KG1 (cell line): ENCODE measurements at regions not wholly inside any gene's neighbourhood (a gene's known extent, or its start where the extent isn't known, plus 50 kb on each side); places are given as distances from the start of the nearest gene placed in this dataset.

Experiments
- DNase-seq: peaks from one replicate; lab custom pipeline; 2025; lab: John Stamatoyannopoulos, UW

DNA sequence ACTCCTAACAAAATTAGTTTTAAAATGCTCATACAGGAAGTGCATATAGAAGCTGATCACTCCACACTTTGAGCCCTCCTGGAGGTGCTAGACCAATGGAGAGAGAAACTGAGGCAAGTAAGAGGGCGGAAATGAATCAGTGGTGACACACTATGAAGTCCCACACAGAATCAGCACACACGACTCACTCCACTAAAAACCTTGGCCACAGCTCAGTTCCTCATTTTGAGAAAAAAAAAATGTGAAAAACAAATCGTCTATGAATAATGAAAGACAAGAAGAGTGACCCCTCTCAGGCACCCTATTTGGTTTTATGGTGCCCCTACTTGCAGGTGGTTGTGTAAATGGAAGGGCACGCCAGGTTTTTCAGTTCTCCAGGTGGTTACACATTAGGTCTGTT, 675.1 kb upstream of the BRINP3 start:
- DNase-seq = no peak

DNA sequence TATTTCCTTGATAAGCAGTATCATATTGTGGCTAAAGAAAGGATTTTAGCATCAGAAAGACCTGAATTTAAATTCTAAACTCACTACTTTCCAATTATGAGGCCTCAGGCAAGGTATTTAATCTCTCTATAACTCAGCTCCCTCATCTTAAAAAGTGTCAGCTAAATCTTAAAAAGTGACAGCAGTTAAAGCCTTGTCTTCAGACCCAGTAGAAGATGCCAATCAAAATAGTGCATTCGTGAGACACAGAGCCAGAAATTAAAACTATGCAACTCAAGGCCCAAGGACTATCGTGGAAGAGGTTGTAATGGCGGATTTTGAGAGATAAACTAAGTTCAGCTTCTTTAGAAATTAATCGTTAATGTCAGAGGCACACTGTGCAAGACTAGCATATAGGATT, 677.5 kb upstream of the BRINP3 start:
- no peak for DNase-seq

DNA sequence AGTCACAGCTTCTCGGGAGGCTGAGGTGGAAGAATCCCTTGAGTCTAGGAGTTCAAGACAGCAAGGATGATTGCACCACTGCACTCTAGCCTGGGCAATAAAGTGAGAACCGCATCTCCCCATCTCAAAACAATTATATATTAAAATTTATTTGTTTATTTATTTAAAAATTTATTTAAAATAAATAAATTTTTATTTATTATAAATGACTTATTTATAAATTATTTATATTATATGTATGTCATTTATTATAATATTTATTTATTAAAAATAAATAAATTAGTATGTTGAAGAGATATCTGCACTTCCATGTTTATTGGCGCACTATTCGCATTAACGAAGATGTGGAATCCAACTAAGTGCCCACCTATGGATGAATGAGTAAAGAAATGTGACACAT, 683.2 kb upstream of the BRINP3 start:
- DNase-seq = no peak

DNA sequence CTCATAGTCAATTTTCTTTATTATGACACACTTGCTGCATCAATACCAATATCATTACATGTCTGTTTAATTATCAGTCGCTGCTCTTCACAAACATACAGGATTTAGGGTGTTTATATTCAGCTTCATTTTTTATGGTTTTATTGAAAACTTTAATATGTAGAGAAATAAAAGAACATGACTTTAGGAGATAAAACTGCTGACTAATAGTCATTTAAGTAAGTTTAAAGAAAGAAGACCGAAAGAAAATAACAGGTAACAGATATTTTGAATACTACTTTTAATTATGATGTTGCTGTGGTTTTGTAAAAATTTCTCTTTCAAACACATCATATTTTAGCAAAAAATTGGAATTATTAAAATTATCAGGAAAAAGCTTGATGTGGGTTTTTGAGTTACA, 685.1 kb upstream of the BRINP3 start:
- DNase-seq = no peak

DNA sequence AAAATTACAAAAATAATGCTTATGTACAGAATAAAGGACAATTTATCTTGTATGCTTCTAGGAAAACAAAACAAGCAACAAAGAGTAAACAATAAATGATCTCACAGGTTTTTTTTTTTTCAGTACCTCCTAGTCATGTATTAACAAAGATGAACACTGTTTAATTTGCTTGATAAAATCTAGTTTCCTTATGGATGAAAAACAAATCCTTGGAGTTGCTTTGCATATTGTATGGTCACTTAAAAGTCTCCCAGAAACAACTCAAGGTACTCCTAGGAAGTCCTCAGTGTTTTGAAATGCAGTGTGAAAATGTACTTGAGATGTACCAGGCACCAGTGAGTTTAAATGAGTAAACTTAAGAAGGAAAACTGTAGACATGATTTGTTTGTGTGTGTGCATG, 686.0 kb upstream of the BRINP3 start:
- DNase-seq = no peak

DNA sequence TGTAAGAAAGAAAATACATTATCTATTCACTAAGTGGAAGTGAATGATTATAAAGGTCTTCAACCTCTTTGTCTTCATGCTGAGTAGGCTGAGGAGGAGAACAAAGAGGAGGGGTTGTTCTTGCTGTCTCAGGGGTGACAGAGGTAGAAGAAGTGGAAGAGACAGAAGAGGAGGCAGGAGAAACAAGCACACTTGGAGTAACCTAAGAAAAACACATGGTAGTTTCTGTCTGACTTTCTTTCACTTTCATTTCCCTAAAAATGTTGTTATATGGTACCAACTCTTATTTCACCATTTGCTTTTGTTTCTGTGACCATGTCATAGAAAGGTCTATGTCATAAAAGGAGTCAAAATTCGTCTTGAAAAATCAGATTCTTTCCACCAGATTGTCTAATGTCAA, 696.6 kb upstream of the BRINP3 start:
- no peak for DNase-seq

DNA sequence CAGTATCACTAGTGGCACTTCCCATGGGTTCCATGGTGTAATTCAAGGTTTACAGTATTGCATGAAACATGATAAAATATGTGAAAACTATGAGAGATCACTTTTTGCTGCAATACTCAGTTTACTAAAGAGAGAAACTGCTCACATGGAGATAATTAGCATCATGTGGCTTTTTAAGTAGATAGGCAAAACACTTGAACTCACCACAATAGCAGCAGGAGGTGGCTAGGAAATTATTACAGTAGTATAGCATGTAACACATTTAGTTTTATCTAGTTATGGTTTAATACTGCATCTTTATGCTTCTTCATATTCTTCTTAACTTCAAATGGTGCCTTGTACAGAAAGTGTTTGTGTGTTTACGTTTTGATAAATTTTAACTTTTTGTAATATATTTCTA, 698.5 kb upstream of the BRINP3 start:
- DNase-seq = no peak

DNA sequence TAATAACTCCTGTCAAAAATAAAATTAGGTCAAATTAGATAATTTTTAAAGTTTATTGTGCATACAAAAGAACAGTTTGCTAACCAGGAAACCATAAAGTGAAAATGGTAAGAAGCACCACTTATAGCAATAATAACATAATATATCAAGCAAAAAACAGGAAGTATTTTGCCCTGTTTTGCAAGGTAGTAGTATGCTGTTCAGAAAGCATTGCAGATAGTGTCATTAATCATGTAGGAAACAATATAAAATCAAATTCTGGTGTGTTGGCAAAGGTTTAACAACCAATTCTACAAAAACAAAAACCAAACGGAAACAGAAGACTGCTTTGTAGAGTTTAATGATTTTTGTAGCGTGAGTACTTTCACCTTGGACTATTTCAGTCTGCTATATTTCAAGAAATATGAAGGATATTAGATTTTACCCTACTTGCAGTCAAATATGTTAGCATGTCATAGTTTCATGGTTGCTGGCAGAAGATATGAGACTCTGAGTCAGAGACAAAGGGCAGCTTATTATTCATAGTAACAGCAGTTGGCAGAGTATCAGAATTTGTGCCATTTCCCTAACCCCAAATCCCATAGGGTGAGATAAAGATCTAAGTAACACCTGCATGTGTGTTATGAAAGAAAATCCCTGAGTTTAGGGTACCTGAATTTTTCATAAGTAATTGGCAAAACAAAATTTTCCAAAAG, 729.0 kb upstream of the BRINP3 start:
- DNase-seq = no peak

DNA sequence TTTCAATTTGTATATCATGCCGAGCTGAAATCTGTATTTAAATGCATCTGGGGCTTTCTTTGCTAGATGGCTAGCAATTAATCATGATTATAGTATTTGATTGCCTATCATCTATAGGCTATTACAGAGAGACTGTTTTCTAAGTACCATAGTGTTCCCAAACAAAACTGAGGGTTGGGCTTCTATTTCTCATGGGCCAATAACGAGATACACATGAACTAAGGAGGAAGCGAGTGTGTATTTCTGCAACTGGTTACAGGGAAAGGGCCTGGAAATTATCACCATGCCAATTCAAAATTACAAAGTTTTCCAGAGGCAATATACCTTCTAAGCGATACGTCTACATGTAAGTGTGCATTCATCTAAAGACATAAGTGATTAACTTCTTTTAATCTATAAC, 744.5 kb upstream of the BRINP3 start:
- no peak for DNase-seq

DNA sequence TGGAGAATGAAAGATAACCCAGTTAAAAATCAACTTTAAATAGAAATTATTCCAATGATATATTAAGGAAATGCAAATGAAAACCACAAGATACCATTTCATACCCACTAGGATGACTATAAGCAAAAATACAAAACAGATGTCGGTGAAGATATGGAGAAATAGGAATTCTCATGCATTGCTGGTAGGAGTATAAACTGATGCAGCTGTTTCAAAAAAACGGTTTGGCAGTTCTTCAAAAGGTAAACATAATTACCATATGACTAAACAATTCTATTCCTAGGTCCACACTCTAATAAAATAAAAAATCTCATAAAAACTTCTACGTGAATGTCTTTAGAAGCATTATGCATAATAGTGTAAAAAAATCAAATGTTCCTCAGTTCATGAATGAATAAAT, 763.3 kb upstream of the BRINP3 start:
- no peak for DNase-seq

DNA sequence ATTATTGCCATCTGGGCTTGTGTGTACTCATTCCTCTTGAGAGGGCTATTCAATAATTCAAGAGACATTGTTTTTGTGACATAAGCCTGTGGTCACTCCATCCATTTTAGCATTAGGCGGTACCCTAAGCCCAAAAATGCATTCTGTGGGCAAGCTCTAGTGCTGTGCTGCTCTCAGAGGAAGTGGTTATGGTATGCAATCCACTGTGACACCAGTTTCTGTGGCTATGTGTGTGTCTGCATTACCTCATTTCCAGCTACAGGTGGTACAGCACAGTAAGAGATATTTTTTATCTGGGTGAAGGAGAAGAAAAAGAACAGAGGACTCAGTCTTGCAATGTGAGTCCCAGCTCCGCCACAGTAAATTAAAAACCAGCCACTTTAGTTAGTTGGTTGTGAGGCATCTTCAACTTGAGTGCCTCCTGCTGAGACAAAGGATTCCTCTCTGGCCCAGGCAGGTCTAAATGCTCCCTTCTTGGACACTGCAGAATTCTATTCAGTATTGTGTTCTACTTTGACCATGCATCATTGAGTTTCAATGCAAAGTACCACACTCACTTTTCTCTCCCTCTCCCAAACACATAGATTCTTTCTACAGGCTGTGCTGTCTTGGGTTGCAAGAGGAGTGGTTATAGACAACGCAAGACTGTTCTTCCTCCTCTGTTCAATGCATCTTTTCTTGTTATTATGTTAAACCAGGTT, 777.8 kb upstream of the BRINP3 start:
- DNase-seq = no peak

DNA sequence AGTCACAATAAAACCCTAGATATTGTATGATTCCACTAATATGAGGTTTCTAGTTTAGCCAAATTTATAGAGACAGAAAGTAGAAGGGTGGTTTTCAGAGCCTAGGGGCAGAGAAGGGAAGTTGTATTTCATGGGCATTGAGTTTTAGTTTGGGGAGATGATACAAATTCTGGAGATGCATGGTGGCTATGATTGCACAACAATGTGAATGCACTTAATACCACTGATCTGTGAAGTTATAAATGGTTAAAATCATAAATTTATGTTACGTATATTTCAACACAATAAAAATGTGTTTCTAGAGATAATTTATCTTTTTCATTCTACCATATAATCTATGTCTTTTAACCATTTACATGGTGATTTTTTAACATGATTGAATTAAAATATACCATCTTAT, 779.3 kb upstream of the BRINP3 start:
- no peak for DNase-seq

DNA sequence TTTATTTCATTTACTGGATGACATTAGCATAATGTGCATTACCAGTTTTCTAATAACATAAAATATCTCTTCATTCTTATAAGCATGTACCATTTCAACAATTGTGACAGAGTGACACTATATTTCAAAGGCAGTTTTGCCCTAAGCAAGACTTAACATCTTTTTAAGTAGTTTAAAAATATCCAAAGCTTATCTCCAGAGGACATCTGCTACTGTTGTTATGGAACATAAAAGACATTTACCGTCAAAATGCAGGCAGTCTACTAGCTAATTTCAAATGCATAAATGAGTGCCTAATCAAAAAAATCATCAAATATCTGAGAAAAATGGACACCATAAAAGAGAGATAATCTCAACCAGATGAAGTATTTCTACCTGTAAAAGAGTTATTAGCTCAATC, 782.4 kb upstream of the BRINP3 start:
- no peak for DNase-seq

DNA sequence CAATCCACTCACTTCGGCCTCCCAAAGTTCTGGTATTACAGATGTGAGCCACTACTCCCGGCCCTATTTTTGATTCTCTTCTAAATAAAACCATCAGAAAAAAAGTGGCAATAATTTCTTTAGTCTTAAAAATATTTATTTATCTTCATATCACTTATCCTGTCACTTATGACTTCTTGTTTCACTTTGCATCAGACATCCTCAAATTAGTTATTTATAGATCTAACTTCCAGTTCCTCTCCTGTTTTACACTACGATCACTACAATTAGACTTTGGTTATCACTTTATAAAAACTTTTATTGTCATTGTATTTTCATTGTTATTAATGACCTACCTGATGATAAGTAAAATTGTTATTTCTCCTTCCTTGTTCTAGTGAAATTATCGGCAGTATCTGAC, 783.4 kb upstream of the BRINP3 start:
- no peak for DNase-seq

DNA sequence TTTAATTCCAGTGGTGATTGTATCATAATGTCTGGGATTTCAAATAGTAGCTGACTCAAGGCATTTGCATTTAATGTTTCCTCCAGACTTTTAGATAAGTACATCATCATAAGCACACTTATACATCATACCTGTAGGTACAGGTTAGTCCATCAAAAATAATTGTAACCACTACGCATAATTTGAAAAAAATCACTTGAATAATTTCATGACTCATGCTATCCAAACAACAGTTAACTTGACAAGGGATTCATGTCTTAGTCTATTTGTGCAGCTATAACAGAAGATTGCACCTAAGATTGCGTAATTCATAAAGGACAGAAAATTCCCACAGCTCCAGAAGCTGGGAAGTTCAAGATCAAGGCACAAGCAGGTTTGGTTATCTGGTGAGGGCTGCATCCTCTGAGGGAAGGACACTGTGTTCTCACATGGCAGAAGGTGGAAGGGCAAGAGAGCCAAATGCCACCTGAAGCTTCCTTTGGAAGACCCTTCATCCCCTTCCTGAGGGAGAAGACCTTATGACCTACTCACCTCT, 801.7 kb upstream of the BRINP3 start:
- DNase-seq = no peak

DNA sequence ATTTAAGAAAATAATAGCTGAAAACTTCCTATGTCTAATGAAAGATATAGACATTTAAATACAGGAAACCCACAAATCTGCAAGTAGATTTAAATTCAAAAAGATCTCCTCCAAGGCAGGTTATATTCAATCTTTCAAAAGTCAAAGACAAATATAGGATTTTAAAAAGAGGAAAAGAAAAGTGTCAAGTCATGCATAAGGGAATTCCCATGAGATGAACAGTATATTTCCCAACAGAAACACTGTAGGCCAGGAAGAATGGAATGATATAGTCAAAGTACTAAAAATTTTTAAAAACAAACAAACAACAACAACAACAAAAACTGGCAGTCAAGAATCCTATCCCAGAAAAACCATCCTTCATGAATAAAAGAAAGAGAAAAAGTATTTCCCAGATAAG, 806.5 kb upstream of the BRINP3 start:
- no peak for DNase-seq

DNA sequence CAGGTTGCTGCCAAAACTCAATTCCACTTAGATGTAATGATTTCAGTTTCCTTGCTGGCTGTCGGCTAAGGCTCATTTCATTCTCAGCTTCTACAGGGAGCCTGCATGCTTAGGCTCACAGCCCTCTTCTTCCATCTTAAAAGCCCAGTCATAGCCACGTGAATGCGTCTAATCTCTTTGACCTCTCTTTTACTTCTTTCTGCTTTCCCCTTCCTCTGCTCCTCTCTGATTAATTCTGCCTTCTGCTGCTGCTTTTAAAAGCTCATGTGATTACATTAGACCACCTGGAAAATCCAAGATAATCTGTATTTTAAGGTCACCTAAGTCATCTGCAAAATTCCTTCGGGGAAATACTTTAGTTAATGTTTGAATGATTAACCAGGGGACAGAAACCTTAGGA, 812.8 kb upstream of the BRINP3 start:
- no peak for DNase-seq

DNA sequence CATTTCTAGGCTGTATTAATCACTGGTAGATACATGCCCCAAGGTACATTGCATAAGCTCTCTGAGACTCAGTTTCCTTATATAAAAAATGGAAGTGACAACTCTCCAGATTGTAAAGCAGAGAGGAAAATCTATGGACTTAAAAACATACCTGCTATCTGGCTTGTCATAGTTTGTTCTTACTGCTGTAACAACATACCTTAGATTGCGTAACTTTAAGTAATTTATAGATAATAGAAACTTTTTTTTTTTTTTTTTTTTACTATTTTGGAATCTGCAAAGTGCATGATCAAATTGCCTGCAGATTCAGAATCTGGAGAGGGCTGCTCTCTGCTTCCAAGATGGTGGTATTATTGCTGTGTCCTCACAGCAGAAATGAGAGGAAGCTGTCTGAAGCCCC, 827.7 kb upstream of the BRINP3 start:
- DNase-seq = no peak

DNA sequence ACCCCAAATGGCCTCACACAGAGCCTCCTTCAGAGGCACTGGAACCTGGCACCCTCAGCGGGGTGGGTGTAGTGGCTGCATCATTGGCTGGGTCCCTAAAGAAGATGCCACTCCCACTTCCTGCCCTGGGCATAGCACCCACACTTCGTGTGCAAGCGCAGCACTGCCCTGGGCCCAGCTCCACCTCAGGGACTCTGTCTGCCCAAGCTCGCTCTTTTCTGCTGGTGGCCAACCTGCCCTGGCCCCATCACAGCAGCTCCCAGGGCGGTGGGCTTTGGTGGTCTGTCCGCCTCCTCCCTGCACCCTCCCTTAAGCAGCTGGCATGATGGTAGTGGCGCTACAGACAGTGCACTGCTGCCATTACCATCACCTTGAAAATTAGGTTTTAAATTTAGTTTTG, 829.3 kb upstream of the BRINP3 start:
- no peak for DNase-seq

DNA sequence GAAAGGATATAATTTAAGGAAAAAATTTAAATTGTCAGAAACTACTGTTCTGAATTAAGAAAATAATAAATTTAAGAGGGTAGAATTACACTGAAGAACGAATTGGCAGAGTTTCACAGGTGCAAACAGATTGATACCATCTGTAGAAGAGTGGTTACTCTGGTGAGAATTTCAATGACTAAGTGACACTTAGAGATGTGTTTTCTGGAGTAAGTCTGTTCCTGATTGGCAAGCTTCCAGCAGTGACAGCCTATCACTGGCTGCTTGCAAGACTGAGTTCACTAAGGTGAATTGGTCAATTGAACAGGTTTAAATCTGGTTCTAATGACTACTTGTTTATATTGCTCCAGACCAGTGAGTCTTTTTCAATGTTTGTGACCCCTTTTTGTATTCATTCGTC, 838.2 kb upstream of the RGS18 start:
- DNase-seq = no peak

DNA sequence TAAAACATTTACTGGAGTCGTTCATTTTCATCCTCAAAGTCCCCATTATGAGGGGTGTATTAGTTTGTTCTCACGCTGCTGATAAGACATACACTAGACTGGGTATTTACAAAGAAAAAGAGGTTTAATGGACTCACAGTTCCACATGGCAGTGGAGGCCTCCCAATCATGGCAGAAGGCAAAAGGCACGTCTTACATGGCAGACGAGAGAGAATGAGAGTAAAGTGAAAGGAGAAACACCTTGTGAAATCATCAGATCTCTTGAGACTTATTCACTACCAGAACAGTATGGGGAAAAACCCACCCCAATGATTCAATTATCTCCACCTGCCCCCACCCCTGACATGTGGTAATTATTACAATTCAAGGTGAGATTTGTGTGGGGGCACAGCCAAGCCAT, 830.4 kb upstream of the RGS18 start:
- no peak for DNase-seq

DNA sequence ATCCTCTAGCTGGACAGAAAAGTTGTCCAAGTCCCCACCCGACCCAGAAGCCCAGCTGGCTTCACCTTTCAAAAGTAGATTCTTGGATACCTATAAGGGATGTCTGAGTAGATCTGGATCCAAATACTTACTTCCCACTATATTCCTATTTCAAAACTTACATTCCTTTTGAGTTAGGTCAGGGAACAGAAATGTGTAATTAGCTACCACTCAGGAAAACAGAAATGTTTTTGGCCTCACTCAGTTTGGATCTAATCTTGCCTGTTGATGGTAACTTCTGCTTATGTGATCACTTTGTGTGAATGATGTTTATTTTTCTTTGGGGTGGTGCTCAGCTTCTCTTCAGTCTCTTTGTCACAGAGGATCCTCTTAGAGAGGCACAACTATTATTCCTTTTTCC, 814.4 kb upstream of the RGS18 start:
- no peak for DNase-seq

DNA sequence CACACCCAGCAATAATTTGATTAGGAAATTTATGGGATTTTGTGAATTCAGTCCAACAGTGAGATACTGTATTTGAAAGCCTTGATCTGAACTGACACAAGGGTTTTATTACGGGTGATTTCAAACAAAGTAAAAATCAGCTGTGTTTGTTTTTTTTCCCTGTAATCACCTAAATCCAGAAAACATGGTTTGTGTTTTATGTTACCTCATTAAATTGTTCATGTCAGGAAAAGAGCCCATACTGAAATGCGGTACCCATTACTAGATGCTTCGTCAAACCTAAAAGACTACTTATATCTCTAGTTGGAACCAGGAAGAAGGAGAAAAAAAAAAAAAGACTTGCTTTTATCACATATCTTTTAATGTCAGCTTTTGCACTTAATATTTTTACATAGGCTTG, 811.9 kb upstream of the RGS18 start:
- DNase-seq = no peak

DNA sequence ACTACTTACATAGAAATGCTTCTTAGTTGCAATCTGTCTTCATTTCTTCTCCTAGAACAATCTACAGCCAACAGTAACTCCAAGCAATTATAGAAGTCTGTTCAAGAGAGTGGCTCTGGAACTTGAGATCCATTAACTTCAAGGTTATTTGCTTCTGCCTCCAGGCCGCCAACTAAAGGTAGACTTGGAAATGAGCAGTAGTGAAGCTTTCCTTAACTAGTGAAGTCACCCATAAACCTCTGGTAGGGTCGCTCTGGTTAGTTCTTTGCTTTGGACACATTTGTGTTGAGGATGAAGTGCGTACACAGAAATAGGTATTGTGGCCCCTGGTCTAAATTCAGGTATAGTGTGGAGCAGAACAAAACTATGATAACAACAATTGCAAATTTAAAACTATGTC, 809.9 kb upstream of the RGS18 start:
- DNase-seq = no peak
